ENCODE measurements at regions not wholly inside any gene's neighbourhood (a gene's known extent, or its start where the extent isn't known, plus 50 kb on each side); places are given as distances from the start of the nearest gene placed in this dataset.
A peak's percentile ranks its signal among the peaks of the same experiment; 100 is the strongest.

DNA sequence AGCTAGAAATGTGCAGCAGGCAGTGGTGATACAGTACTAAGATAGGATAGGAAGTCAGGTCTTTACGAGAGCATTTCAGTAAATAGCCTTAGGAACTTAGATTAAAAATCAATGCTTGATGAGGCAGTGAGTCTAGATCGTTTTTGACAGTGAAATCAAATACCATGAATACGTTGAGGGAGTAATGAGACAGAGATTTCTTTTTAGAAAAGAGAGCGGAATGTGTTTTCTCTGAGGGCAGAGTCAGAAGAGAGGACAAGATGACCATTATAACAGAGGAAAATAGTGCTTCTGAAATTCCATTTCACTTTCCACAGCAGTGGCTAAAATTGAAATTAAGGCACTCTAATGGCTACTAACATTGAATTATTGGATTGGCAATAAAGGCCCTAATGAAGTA, 339.6 kb downstream of the UTRN start:
- Histone ChIP-seq H3K14ac (ENCODE audit: insufficient read depth, low read length) (no peak overlapping the region), H4K20me1 (ENCODE audit: control insufficient read depth, insufficient read depth, insufficient read length) (no peaks in the 10 kb centered on the region), H3K79me2 (ENCODE audit: insufficient read depth, low read length) (no peaks in the 10 kb centered on the region), H3K23me2 (ENCODE audit: insufficient read length, low read depth, low read length, poor library complexity, severe bottlenecking) (no peaks in the 10 kb centered on the region), H2BK120ac (ENCODE audit: low read depth, low read length, poor library complexity, severe bottlenecking) (no peak overlapping the region), H3K27me3 (ENCODE audit: insufficient read depth, low read length) (no peaks in the 10 kb centered on the region), H2BK5ac (ENCODE audit: insufficient read length, low read length) (no peak overlapping the region), H3T11ph (ENCODE audit: low read length) (no peak overlapping the region), H3K4ac (ENCODE audit: low read depth, low read length) (no peak overlapping the region), H4K5ac (ENCODE audit: insufficient read length, low read depth, low read length) (no peak overlapping the region), H3K27ac (ENCODE audit: insufficient read length, low read depth, low read length) (no peak overlapping the region), H2BK12ac (ENCODE audit: insufficient read length, low read depth, low read length) (no peak overlapping the region), H3K18ac (ENCODE audit: insufficient read length, low read depth, low read length) (no peak overlapping the region), H4K8ac (replicated peaks; ENCODE audit: insufficient read length, low read depth, low read length) (no peak overlapping the region), H3K4me1 (ENCODE audit: insufficient read depth, low read length) (no peaks in the 10 kb centered on the region; the same call in 1 of the 2 replicates), H3K56ac (ENCODE audit: insufficient read length, low read depth, low read length) (no peak overlapping the region), H3K9ac (ENCODE audit: extremely low read depth, insufficient read length, low read length) (no peak overlapping the region), H2AFZ (ENCODE audit: low read length) (no peak overlapping the region), H2BK15ac (ENCODE audit: low read depth, low read length) (no peak overlapping the region), H2BK20ac (ENCODE audit: low read depth, low read length, poor library complexity, severe bottlenecking) (no peak overlapping the region), H3K79me1 (ENCODE audit: insufficient read depth, low read depth, low read length, poor library complexity, severe bottlenecking) (no peaks in the 10 kb centered on the region), H4K91ac (ENCODE audit: insufficient read length, low read depth, low read length) (no peak overlapping the region), H3K4me2 (ENCODE audit: insufficient read depth, insufficient read length, low read length) (no peak overlapping the region), H2AK5ac (ENCODE audit: insufficient read length, low read length) (no peak overlapping the region), H3K23ac (ENCODE audit: insufficient read length, low read depth, low read length) (no peak overlapping the region), H3K9me3 (ENCODE audit: control insufficient read depth, low read depth, low read length) (no peaks in the 10 kb centered on the region)
- no CpG with 5 or more reads among the region's 4 CpGs for WGBS (ENCODE audit: extremely low coverage, insufficient read length, low lambda C conversion rate)
- H3K36me3 Mint-ChIP-seq (ENCODE audit: insufficient read depth in 1 of 3, low read depth in 3 of 3) = peaks cover 0 to 4% (median 2%) of the 10 kb centered on the region in 3 experiments; a peak in 2 of 7 replicates
- no peak overlapping the region for H3K4me3 Mint-ChIP-seq
- H3K9me3 Mint-ChIP-seq = no peaks in the 10 kb centered on the region
- no peaks in the 10 kb centered on the region for H3K27me3 Mint-ChIP-seq (ENCODE audit: low read depth)
- DNase-seq = no peak
- peak overlapping the region in 2 of 3 experiments; percentile 11 to 16; a peak in 4 of 7 replicates for H3K27ac Mint-ChIP-seq
- peaks cover 24 to 30% of the 10 kb centered on the region in 2 experiments for H3K4me1 Mint-ChIP-seq
- no peak for TF ChIP-seq CTCF (conservative IDR thresholded peaks at IDR 0.05)

Data from H9 (cell line).